HUDEP-2 (cell line): ENCODE measurements at regions not wholly inside any gene's neighbourhood (a gene's known extent, or its start where the extent isn't known, plus 50 kb on each side); places are given as distances from the start of the nearest gene placed in this dataset.
"Not testable (repeated sequence)": the region's sequence is repeated elsewhere in the genome, so short reads cannot be mapped to it uniquely, and the experiment has no call there.

ENCODE experiments used
- DNase-seq, 76 experiments: peaks; one replicate each; lab custom pipeline; 2025; ENCODE audit not compliant: unreplicated experiment in 76 of 76; lab: John Stamatoyannopoulos, UW

GRCh38 chr4:140219567-140219966 lies 65.6 kb upstream of the MAML3 start:
- no peak for DNase-seq

GRCh38 chr4:140219070-140219469 lies 65.1 kb upstream of the MAML3 start:
- DNase-seq: not testable (repeated sequence)

- DNase-seq: no peak
Observed at GRCh38 chr4:140213749-140214148, 59.8 kb upstream of the MAML3 start.

- DNase-seq: no peak
Observed at GRCh38 chr4:140213116-140213515, 59.1 kb upstream of the MAML3 start.

- DNase-seq: no peak
Observed at GRCh38 chr4:140212646-140213045, 58.7 kb upstream of the MAML3 start.

GRCh38 chr4:140212194-140212593 lies 58.2 kb upstream of the MAML3 start:
- no peak for DNase-seq

- no peak for DNase-seq
Observed at GRCh38 chr4:140211693-140212092, 57.7 kb upstream of the MAML3 start.

GRCh38 chr4:140211161-140211560 lies 57.2 kb upstream of the MAML3 start:
- no peak for DNase-seq

- DNase-seq: no peak
Observed at GRCh38 chr4:140208921-140209320, 54.9 kb upstream of the MAML3 start.
